PC-9 (cell line): ENCODE measurements at regions not wholly inside any gene's neighbourhood (a gene's known extent, or its start where the extent isn't known, plus 50 kb on each side); places are given as distances from the start of the nearest gene placed in this dataset.

ENCODE experiments used
- CTCF ChIP-seq: fragments of 200-600 bp; sonication (generic); conservative IDR thresholded peaks from 2 replicates; pipeline ENCODE4 v1.6.1; 2017; ENCODE audit warnings: mixed run types, antibody characterized with exemption, mild to moderate bottlenecking, moderate library complexity
- EZH2 ChIP-seq: fragments of 200-600 bp; sonication (generic); IDR thresholded peaks from 2 replicates; pipeline ENCODE4 v1.8.0; 2017; ENCODE audit warnings: antibody characterized with exemption, low read depth

GRCh38 chr5:152277936-152278335, 127.1 kb downstream of the NMUR2 start:
- TF ChIP-seq CTCF (no peak), EZH2 (no peak)
